Suprapubic skin (tissue), 4 donors: ENCODE measurements at regions not wholly inside any gene's neighbourhood (a gene's known extent, or its start where the extent isn't known, plus 50 kb on each side); places are given as distances from the start of the nearest gene placed in this dataset.
"Not testable (repeated sequence)": the region's sequence is repeated elsewhere in the genome, so short reads cannot be mapped to it uniquely, and the experiment has no call there.

Experiments used
- DNase-seq, 2 donors: peaks; one replicate each; pipeline ENCODE4 v3.0.0-alpha.2; 2019; ENCODE audit warnings: low spot score in 2 of 2
- H3K27ac ChIP-seq: fragments of 200-600 bp; sonication (generic); one replicate; pipeline ENCODE4 v1.5.1; 2019
- H3K27me3 ChIP-seq: fragments of 200-600 bp; sonication (generic); one replicate; pipeline ENCODE4 v1.5.1; 2019
- H3K36me3 ChIP-seq: fragments of 200-600 bp; sonication (generic); one replicate; pipeline ENCODE4 v1.5.1; 2019
- H3K4me1 ChIP-seq: fragments of 200-600 bp; sonication (generic); one replicate; pipeline ENCODE4 v1.5.1; 2019
- H3K4me3 ChIP-seq: fragments of 200-600 bp; sonication (generic); one replicate; pipeline ENCODE4 v1.5.1; 2019; ENCODE audit warnings: mild to moderate bottlenecking
- H3K9me3 ChIP-seq: fragments of 200-600 bp; sonication (generic); one replicate; pipeline ENCODE4 v1.5.1; 2019
- CTCF ChIP-seq, 2 donors: fragments of 200-600 bp in 1 of 2; fragments of 450-650 bp in 1 of 2; sonication (generic) in 1 of 2; IDR thresholded peaks; one replicate each; pipeline ENCODE4 v1.5.1; 2016 to 2019; ENCODE audit warnings: antibody characterized with exemption in 2 of 2, mild to moderate bottlenecking in 1 of 2, moderate library complexity in 1 of 2
- EP300 ChIP-seq: sonication (generic); formaldehyde crosslinking; IDR thresholded peaks from one replicate; pipeline ENCODE4 v1.6.1; 2017; ENCODE audit warnings: antibody characterized with exemption
- POLR2A ChIP-seq, 2 donors: fragments of 450-650 bp; IDR thresholded peaks; one replicate each; pipeline ENCODE4 v1.6.1; 2017; ENCODE audit warnings: antibody characterized with exemption in 2 of 2, mild to moderate bottlenecking in 2 of 2, moderate library complexity in 2 of 2
- POLR2AphosphoS5 ChIP-seq, 3 donors: sonication (generic); formaldehyde crosslinking; IDR thresholded peaks; one replicate each; pipeline ENCODE4 v1.6.1; 2017; ENCODE audit warnings: antibody characterized with exemption in 3 of 3
- WGBS: methylation state at CpG from one replicate; pipeline ENCODE4 v1.1.5; 2018; 5-methylcytosine and 5-hydroxymethylcytosine counted together

- Histone ChIP-seq H3K27ac (no peak overlapping the region), H3K4me3 (no peak overlapping the region), H3K9me3 (no peaks in the 10 kb centered on the region), H3K36me3 (no peaks in the 10 kb centered on the region), H3K27me3 (no peaks in the 10 kb centered on the region), H3K4me1 (no peaks in the 10 kb centered on the region)
- DNase-seq: no peak
- TF ChIP-seq POLR2A (IDR thresholded peaks at IDR 0.05) (no peak), EP300 (no peak), CTCF (IDR thresholded peaks at IDR 0.05) (no peak), POLR2AphosphoS5 (IDR thresholded peaks at IDR 0.05) (no peak)
- 87% methylated on average over 5 of the region's 5 CpGs for WGBS
Measured at GRCh38 chr3:38958026-38958720, 93.6 kb downstream of the SCN11A start.

- Histone ChIP-seq H3K36me3 (no peaks in the 10 kb centered on the region), H3K27ac (no peak overlapping the region), H3K4me3 (no peak overlapping the region), H3K9me3 (no peaks in the 10 kb centered on the region), H3K4me1 (no peaks in the 10 kb centered on the region), H3K27me3 (no peaks in the 10 kb centered on the region)
- WGBS: 36% methylated on average over 6 of the region's 6 CpGs
- TF ChIP-seq POLR2AphosphoS5 (IDR thresholded peaks at IDR 0.05): no peak
- no peak for TF ChIP-seq CTCF (IDR thresholded peaks at IDR 0.05)
- TF ChIP-seq POLR2A (IDR thresholded peaks at IDR 0.05): no peak
- no peak for TF ChIP-seq EP300
- no peak for DNase-seq
Measured at GRCh38 chr3:38957296-38957695, 94.4 kb downstream of the SCN11A start.

- no peak overlapping the region for H3K27ac ChIP-seq
- TF ChIP-seq EP300: no peak
- 96% methylated on average over 1 of the region's 1 CpG for WGBS
- no peak for DNase-seq
- no peaks in the 10 kb centered on the region for H3K9me3 ChIP-seq
- H3K27me3 ChIP-seq: no peaks in the 10 kb centered on the region
- no peak overlapping the region for H3K4me3 ChIP-seq
- H3K4me1 ChIP-seq: no peaks in the 10 kb centered on the region
- no peaks in the 10 kb centered on the region for H3K36me3 ChIP-seq
Measured at GRCh38 chr3:38952721-38953120, 99.0 kb downstream of the SCN11A start.

- not testable (repeated sequence) for H3K36me3 ChIP-seq, H3K4me3 ChIP-seq, H3K27ac ChIP-seq, DNase-seq, H3K27me3 ChIP-seq, H3K9me3 ChIP-seq, H3K4me1 ChIP-seq
- WGBS: no CpG with 5 or more reads among the region's 33 CpGs
Measured at GRCh38 chr3:38951167-38951566, 100.6 kb downstream of the SCN11A start.

GRCh38 chr3:38950581-38950980, 101.2 kb downstream of the SCN11A start:
- WGBS: 83% methylated on average over 5 of the region's 5 CpGs
- no peak for DNase-seq
- H3K4me3 ChIP-seq: no peak overlapping the region
- no peak for TF ChIP-seq EP300
- TF ChIP-seq POLR2AphosphoS5 (IDR thresholded peaks at IDR 0.05): no peak
- no peak for TF ChIP-seq CTCF (IDR thresholded peaks at IDR 0.05)
- no peak for TF ChIP-seq POLR2A (IDR thresholded peaks at IDR 0.05)
- no peaks in the 10 kb centered on the region for H3K9me3 ChIP-seq
- H3K27ac ChIP-seq: no peak overlapping the region
- H3K36me3 ChIP-seq: no peaks in the 10 kb centered on the region
- no peaks in the 10 kb centered on the region for H3K27me3 ChIP-seq
- H3K4me1 ChIP-seq: no peaks in the 10 kb centered on the region

- DNase-seq: no peak
- H3K9me3 ChIP-seq: no peaks in the 10 kb centered on the region
- no peak overlapping the region for H3K4me3 ChIP-seq
- H3K36me3 ChIP-seq: no peaks in the 10 kb centered on the region
- no peak overlapping the region for H3K27ac ChIP-seq
- H3K4me1 ChIP-seq: no peaks in the 10 kb centered on the region
- WGBS: 87% methylated on average over 9 of the region's 9 CpGs
- no peaks in the 10 kb centered on the region for H3K27me3 ChIP-seq
- TF ChIP-seq POLR2AphosphoS5 (IDR thresholded peaks at IDR 0.05) (no peak), EP300 (no peak), CTCF (IDR thresholded peaks at IDR 0.05) (no peak), POLR2A (IDR thresholded peaks at IDR 0.05) (no peak)
Measured at GRCh38 chr3:38949994-38950393, 101.8 kb downstream of the SCN11A start.
